Endothelial cell of umbilical vein (primary cell): ENCODE measurements at regions not wholly inside any gene's neighbourhood (a gene's known extent, or its start where the extent isn't known, plus 50 kb on each side); places are given as distances from the start of the nearest gene placed in this dataset.

Experiments
- BruUV-seq: library from RNA; stranded (reverse); fragments of 400-500 nt; replicated peaks from 2 replicates; lab custom pipeline; 2021; lab: Mats Ljungman, UMichigan
- CTCF ChIA-PET: fragments of 300-600, 350-600 bp; sonication (Branson Sonifier 250); formaldehyde crosslinking; loops from one replicate; lab custom pipeline; 2021; ENCODE audit warnings: antibody characterized with exemption, inconsistent platforms; lab: Charles Lee
- POLR2A ChIA-PET: fragments of 300-600, 350-600 bp; sonication (Branson Sonifier 250); formaldehyde crosslinking; loops from one replicate; lab custom pipeline; 2021; ENCODE audit warnings: antibody characterized with exemption, inconsistent platforms; lab: Charles Lee
- DNase-seq: peaks from one replicate; pipeline ENCODE4 v3.0.0-alpha.2; 2011; ENCODE audit warnings: low read depth, low spot score
- FAIRE-seq: peaks from 2 replicates; lab custom pipeline; 2011; peaks lifted over from hg19 to GRCh38; lab: Jason Lieb, UNC
- H2AFZ ChIP-seq: 2 replicates; pipeline ENCODE4 v1.6.0; 2012; ENCODE audit warnings: low read depth, low read length, control low read depth, inconsistent platforms
- H3K27ac ChIP-seq: 2 replicates; pipeline ENCODE4 v1.5.1; 2011; ENCODE audit warnings: low read depth, mild to moderate bottlenecking, control low read depth, low read length, moderate library complexity; ENCODE audit not compliant: insufficient read depth
- H3K27me3 ChIP-seq, 2 experiments: 2 replicates each; pipeline versions ENCODE4 v1.6.0 to v1.6.1; 2011; ENCODE audit warnings: low read length in 2 of 2, mixed read lengths in 1 of 2; ENCODE audit not compliant: control insufficient read depth in 2 of 2, insufficient read depth in 2 of 2
- H3K36me3 ChIP-seq, 2 experiments: 2 replicates in 1 of 2; 3 replicates in 1 of 2; pipeline ENCODE4 v1.5.1; 2011; ENCODE audit warnings: low read length in 2 of 2, mild to moderate bottlenecking in 1 of 2, moderate library complexity in 1 of 2; ENCODE audit not compliant: control insufficient read depth in 2 of 2, insufficient read depth in 2 of 2; ENCODE audit errors: extremely low read depth in 1 of 2
- H3K4me1 ChIP-seq: 3 replicates; pipeline ENCODE4 v1.5.1; 2011; ENCODE audit warnings: mild to moderate bottlenecking, low read length; ENCODE audit not compliant: control insufficient read depth, insufficient read depth; ENCODE audit errors: extremely low read depth
- H3K4me2 ChIP-seq: 2 replicates; pipeline ENCODE4 v1.6.1; 2011; ENCODE audit warnings: low read length, control low read depth, mixed read lengths; ENCODE audit not compliant: insufficient read depth
- H3K4me3 ChIP-seq, 3 experiments: fragments of 200-600 bp in 1 of 3; sonication (generic), shearing (Covaris generic) in 1 of 3; replicated peaks in 1 of 3; 2 replicates each; pipeline ENCODE4 v1.5.1; 2011 to 2016; ENCODE audit warnings: control low read depth in 3 of 3, low read length in 3 of 3, mild to moderate bottlenecking in 2 of 3, inconsistent platforms in 1 of 3, low read depth in 1 of 3, moderate library complexity in 1 of 3; ENCODE audit not compliant: insufficient read depth in 1 of 3
- H3K79me2 ChIP-seq: 2 replicates; pipeline ENCODE4 v1.6.0; 2012; ENCODE audit warnings: low read length, inconsistent platforms; ENCODE audit not compliant: control insufficient read depth, insufficient read depth
- H3K9ac ChIP-seq: replicated peaks from 2 replicates; pipeline ENCODE3; 2011; ENCODE audit warnings: low read length, control low read depth; ENCODE audit not compliant: insufficient read depth; ENCODE audit errors: extremely low read depth
- H3K9me1 ChIP-seq: replicated peaks from 3 replicates; pipeline ENCODE4 v1.6.0; 2011; ENCODE audit warnings: mild to moderate bottlenecking, low read length; ENCODE audit not compliant: control insufficient read depth, insufficient read depth; ENCODE audit errors: extremely low read depth
- H3K9me3 ChIP-seq: replicated peaks from 2 replicates; pipeline ENCODE4 v1.5.1; 2012; ENCODE audit warnings: low read length, inconsistent platforms; ENCODE audit not compliant: control insufficient read depth, insufficient read depth
- H4K20me1 ChIP-seq: replicated peaks from 2 replicates; pipeline ENCODE3; 2011; ENCODE audit warnings: mild to moderate bottlenecking, low read length; ENCODE audit not compliant: control insufficient read depth, insufficient read depth; ENCODE audit errors: extremely low read depth
- EZH2 ChIP-seq: IDR thresholded peaks from 2 replicates; pipeline ENCODE4 v1.6.1; 2012; ENCODE audit warnings: borderline replicate concordance, low read depth, mild to moderate bottlenecking, moderate library complexity, low read length, inconsistent platforms; ENCODE audit not compliant: severe bottlenecking
- FOS ChIP-seq: IDR thresholded peaks from 2 replicates; pipeline ENCODE4 v1.6.1; 2011; ENCODE audit warnings: mild to moderate bottlenecking, low read length, moderate library complexity, borderline replicate concordance; ENCODE audit not compliant: insufficient read depth
- GATA2 ChIP-seq: IDR thresholded peaks from 2 replicates; pipeline ENCODE4 v1.7.0; 2011; ENCODE audit warnings: low read depth, mild to moderate bottlenecking, moderate library complexity, mixed read lengths, low read length; ENCODE audit not compliant: insufficient read length, insufficient read depth
- JUN ChIP-seq: IDR thresholded peaks from 2 replicates; pipeline ENCODE4 v1.6.1; 2011; ENCODE audit warnings: borderline replicate concordance, low read depth; ENCODE audit not compliant: insufficient read length, insufficient read depth
- MYC ChIP-seq: IDR thresholded peaks from one replicate; pipeline ENCODE4 v1.6.1; 2011; ENCODE audit warnings: mild to moderate bottlenecking, low read depth, low read length
- POLR2A ChIP-seq: IDR thresholded peaks from 2 replicates; pipeline ENCODE4 v1.6.1; 2012; ENCODE audit warnings: low read depth, mild to moderate bottlenecking, control low read depth, low read length
- POLR2AphosphoS5 ChIP-seq: IDR thresholded peaks from 2 replicates; pipeline ENCODE4 v1.6.1; 2012; ENCODE audit warnings: low read depth, mild to moderate bottlenecking, control low read depth, low read length, moderate library complexity; ENCODE audit not compliant: insufficient read depth
- dilution Hi-C: fragments of 300-500 bp; cut with MboI; formaldehyde crosslinking; loops from one replicate; pipeline ENCODE4 v1.15.0; 2019; ENCODE audit warnings: low sequenced_read_pairs; ENCODE audit not compliant: extremely low pct_ligation_motif_present
- intact Hi-C: fragments of 100-400 bp; cut with micrococcal nuclease; formaldehyde crosslinking; loops from one replicate; pipeline ENCODE4 v1.10.0; 2022
- TF ChIP-seq, protein P1 (sequence below), 2 donors: IDR thresholded peaks; 1 replicate in 1 of 2; 2 replicates in 1 of 2; pipeline ENCODE4 v1.5.1; 2011; ENCODE audit warnings: low read length in 2 of 2, mild to moderate bottlenecking in 2 of 2, moderate library complexity in 2 of 2, control low read depth in 1 of 2, inconsistent platforms in 1 of 2, low read depth in 1 of 2; ENCODE audit not compliant: insufficient read depth in 1 of 2; ENCODE audit errors: extremely low read depth in 1 of 2
- TF ChIP-seq, protein P2 (sequence below): IDR thresholded peaks from 2 replicates; pipeline ENCODE4 v1.6.1; 2011; ENCODE audit not compliant: insufficient read depth, insufficient read length

- TF ChIP-seq JUN: no peak
- TF ChIP-seq POLR2AphosphoS5: no peak
- TF ChIP-seq, protein P1, sequence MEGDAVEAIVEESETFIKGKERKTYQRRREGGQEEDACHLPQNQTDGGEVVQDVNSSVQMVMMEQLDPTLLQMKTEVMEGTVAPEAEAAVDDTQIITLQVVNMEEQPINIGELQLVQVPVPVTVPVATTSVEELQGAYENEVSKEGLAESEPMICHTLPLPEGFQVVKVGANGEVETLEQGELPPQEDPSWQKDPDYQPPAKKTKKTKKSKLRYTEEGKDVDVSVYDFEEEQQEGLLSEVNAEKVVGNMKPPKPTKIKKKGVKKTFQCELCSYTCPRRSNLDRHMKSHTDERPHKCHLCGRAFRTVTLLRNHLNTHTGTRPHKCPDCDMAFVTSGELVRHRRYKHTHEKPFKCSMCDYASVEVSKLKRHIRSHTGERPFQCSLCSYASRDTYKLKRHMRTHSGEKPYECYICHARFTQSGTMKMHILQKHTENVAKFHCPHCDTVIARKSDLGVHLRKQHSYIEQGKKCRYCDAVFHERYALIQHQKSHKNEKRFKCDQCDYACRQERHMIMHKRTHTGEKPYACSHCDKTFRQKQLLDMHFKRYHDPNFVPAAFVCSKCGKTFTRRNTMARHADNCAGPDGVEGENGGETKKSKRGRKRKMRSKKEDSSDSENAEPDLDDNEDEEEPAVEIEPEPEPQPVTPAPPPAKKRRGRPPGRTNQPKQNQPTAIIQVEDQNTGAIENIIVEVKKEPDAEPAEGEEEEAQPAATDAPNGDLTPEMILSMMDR (IDR thresholded peaks at IDR 0.05; ENCODE audit: extremely low read depth in 1 of 2, insufficient read depth in 1 of 2, low read depth in 1 of 2, low read length in 2 of 2): no peak
- TF ChIP-seq GATA2: no peak
- no peak for TF ChIP-seq EZH2
- Histone ChIP-seq H3K4me1 (peaks cover 3% of the 10 kb centered on the region), H2AFZ (no peak overlapping the region), H3K79me2 (no peaks in the 10 kb centered on the region), H3K4me3 (no peak overlapping the region), H3K4me2 (no peak overlapping the region), H3K36me3 (no peaks in the 10 kb centered on the region), H4K20me1 (peaks cover 2% of the 10 kb centered on the region), H3K9me1 (no peaks in the 10 kb centered on the region), H3K27me3 (no peaks in the 10 kb centered on the region), H3K27ac (no peak overlapping the region), H3K9me3 (no peaks in the 10 kb centered on the region), H3K9ac (no peak overlapping the region)
- ChIA-PET CTCF (interaction anchor here (0.8 kb wide), 1 partner anchor 11 kb away, joined by 3 read pairs; no protein-coding TSS in a partner anchor), POLR2A (no interaction called here)
- intact Hi-C loops (no loop called here), dilution Hi-C loops (no loop called here)
- no TSS peak for BruUV-seq
- DNase-seq: no peak
- FAIRE-seq: no peak
Observed at GRCh38 chr10:120793088-120793487, 58.1 kb upstream of the WDR11 start.

- FAIRE-seq: no peak
- intact Hi-C loops: no loop called here
- CTCF ChIA-PET: interaction anchor here (1.3 kb wide), 1 partner anchor 26 kb away, joined by 3 read pairs; no protein-coding TSS in a partner anchor
Observed at GRCh38 chr10:120794390-120794789, 56.8 kb upstream of the WDR11 start.

More at GRCh38 chr10:120794390-120794789, 56.8 kb upstream of the WDR11 start:
- Histone ChIP-seq H3K79me2 (no peaks in the 10 kb centered on the region), H3K36me3 (no peaks in the 10 kb centered on the region), H2AFZ (no peak overlapping the region), H3K9ac (no peak overlapping the region), H3K4me1 (peaks cover 3% of the 10 kb centered on the region), H3K27ac (no peak overlapping the region), H3K4me3 (no peak overlapping the region), H4K20me1 (peaks cover 2% of the 10 kb centered on the region), H3K4me2 (no peak overlapping the region), H3K27me3 (no peaks in the 10 kb centered on the region), H3K9me3 (no peaks in the 10 kb centered on the region), H3K9me1 (no peaks in the 10 kb centered on the region)
- TF ChIP-seq, protein P1 (IDR thresholded peaks at IDR 0.05; ENCODE audit: extremely low read depth in 1 of 2, insufficient read depth in 1 of 2, low read depth in 1 of 2, low read length in 2 of 2): no peak
- TF ChIP-seq FOS (no peak), JUN (no peak), POLR2AphosphoS5 (no peak), GATA2 (no peak), EZH2 (no peak), POLR2A (no peak), MYC (no peak)
- TF ChIP-seq, protein P2, sequence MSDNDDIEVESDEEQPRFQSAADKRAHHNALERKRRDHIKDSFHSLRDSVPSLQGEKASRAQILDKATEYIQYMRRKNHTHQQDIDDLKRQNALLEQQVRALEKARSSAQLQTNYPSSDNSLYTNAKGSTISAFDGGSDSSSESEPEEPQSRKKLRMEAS: no peak
- no peak for DNase-seq
- dilution Hi-C loops: no loop called here
- POLR2A ChIA-PET: interaction anchor here (0.5 kb wide), 1 partner anchor 410 kb away, joined by 3 read pairs; no protein-coding TSS in a partner anchor
- no TSS peak for BruUV-seq
